Chondrocyte (in vitro differentiated cells): ENCODE measurements at regions not wholly inside any gene's neighbourhood (a gene's known extent, or its start where the extent isn't known, plus 50 kb on each side); places are given as distances from the start of the nearest gene placed in this dataset.
A peak's percentile ranks its signal among the peaks of the same experiment; 100 is the strongest.

Source experiments
- DNase-seq: peaks from one replicate; pipeline ENCODE4 v3.0.0; 2021; ENCODE audit warnings: mixed read lengths, low spot score
- H3K27ac Mint-ChIP-seq: one replicate; pipeline ENCODE4 v1.8.0; 2021; ENCODE audit warnings: mild to moderate bottlenecking, moderate library complexity, mixed read lengths; ENCODE audit not compliant: unreplicated experiment
- H3K27me3 Mint-ChIP-seq: 2 replicates; pipeline ENCODE4 v1.8.0; 2021; ENCODE audit warnings: low read depth, mixed read lengths
- H3K36me3 Mint-ChIP-seq: 2 replicates; pipeline ENCODE4 v1.8.0; 2021; ENCODE audit warnings: low read depth, mixed read lengths
- H3K4me1 Mint-ChIP-seq: 2 replicates; pipeline ENCODE4 v1.8.0; 2021; ENCODE audit warnings: low read depth, mild to moderate bottlenecking, mixed read lengths
- H3K4me3 Mint-ChIP-seq: one replicate; pipeline ENCODE4 v1.8.0; 2021; ENCODE audit warnings: mild to moderate bottlenecking, moderate library complexity, mixed read lengths; ENCODE audit not compliant: unreplicated experiment
- H3K9me3 Mint-ChIP-seq: 2 replicates; pipeline ENCODE4 v1.8.0; 2021; ENCODE audit warnings: low read depth, mixed read lengths
- CTCF ChIP-seq: fragments of 200-600 bp; sonication (generic); IDR thresholded peaks from 2 replicates; pipeline ENCODE4 v1.5.0; 2021; ENCODE audit warnings: antibody characterized with exemption, mild to moderate bottlenecking, moderate library complexity

DNA sequence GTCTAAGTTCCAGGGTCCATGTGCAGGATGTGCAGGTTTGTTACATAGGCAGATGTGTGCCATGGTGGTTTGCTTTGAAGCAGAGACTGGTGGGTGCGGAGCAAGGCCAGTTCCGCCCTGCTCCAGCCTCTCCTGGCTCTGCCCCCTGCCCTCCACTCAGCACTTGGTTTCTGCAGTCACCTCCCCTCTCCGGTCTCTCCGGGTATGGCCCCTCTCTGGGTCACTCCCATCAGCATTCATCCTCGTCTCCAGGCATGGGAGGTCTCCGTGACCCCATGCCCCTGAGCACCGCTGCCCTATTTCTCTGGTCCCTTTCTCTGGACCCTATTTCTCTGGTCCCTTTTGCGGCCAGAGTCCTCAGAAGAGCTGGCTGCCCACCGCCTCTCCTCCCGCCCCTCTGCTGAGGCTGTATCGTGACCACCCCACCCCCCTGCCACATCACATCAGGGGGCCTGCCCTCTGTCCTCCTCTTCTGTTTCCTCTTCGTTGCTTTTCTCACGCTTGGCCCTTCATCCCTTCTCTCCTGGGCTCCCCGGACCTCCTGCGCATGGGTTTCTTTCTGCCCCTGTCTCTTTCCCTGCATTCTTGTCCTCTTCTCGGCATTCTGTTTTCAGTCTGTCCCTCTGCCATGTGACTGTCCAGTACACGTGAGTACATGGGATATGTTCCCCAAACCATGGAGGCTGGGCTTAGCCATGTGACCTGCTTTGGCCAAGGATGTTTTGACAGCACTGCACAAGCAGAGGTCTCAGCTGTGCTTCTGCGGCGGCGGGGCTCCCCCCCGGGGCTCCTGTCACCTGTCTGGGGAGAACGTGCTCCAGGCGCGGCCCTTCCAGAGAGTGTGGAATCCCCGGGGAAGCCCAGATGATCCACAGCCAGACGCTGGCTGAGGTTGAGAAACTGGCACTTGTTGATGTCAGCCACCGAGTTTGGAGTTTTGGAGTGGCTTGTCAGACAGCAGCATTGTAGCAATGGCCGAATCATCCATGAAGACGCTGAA is 54.4 kb upstream of the C1orf174 start:
- Mint-ChIP-seq H3K27me3 (peaks cover 18% of the 10 kb centered on the region), H3K4me1 (peaks cover 5% of the 10 kb centered on the region), H3K27ac (no peak overlapping the region), H3K36me3 (no peaks in the 10 kb centered on the region), H3K9me3 (no peaks in the 10 kb centered on the region), H3K4me3 (peak overlapping the region; percentile 27)
- TF ChIP-seq CTCF, result no peak
- no peak for DNase-seq

DNA sequence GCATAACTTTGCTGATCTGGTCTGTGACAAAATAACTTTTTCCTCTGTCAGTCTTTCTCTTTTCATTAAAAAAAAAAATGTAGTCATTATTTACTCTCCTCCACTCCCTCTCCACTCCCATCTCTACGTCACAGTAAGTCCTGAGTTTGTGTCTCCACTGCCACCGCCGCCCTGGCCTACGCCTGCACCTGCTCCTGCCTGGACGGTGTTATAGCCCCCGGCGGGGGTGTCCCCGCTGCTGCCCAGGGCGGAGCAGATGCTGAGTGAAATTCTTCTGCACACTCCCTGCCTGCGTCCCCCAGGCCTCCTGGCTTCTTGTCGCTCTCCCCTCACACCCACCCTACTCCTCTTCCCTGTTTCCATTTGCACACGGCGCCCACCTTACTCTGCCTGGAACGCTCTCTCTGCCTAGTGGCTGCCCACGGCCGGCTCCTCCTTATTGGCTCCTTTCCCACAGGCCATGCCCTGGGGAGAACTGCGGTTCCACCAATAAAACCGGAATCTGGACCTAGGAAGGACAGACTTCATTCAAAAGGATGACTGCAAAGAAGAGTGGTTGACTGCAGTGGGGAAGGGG is 55.2 kb upstream of the C1orf174 start:
- Mint-ChIP-seq H3K4me1 (peaks cover 5% of the 10 kb centered on the region), H3K27ac (no peak overlapping the region), H3K4me3 (no peak overlapping the region), H3K27me3 (peaks cover 18% of the 10 kb centered on the region), H3K36me3 (no peaks in the 10 kb centered on the region), H3K9me3 (no peaks in the 10 kb centered on the region)
- no peak for DNase-seq
- TF ChIP-seq CTCF, result no peak

- no peaks in the 10 kb centered on the region for H3K36me3 Mint-ChIP-seq
- TF ChIP-seq CTCF, result no peak
- no peaks in the 10 kb centered on the region for H3K9me3 Mint-ChIP-seq
- DNase-seq, result no peak
- no peak overlapping the region for H3K4me3 Mint-ChIP-seq
- no peak overlapping the region for H3K27ac Mint-ChIP-seq
- peaks cover 18% of the 10 kb centered on the region for H3K27me3 Mint-ChIP-seq
- H3K4me1 Mint-ChIP-seq, result peaks cover 7% of the 10 kb centered on the region
These were observed 56.6 kb upstream of the C1orf174 start for GRCh38 chr1:3956527-3957170.

GRCh38 chr1:3959361-3959760 is 59.3 kb upstream of the C1orf174 start:
- DNase-seq, result no peak
- Mint-ChIP-seq H3K9me3 (peaks cover 2% of the 10 kb centered on the region), H3K27me3 (peaks cover 10% of the 10 kb centered on the region), H3K27ac (no peak overlapping the region), H3K36me3 (no peaks in the 10 kb centered on the region), H3K4me3 (no peak overlapping the region), H3K4me1 (peaks cover 6% of the 10 kb centered on the region)
- TF ChIP-seq CTCF, result no peak

DNA sequence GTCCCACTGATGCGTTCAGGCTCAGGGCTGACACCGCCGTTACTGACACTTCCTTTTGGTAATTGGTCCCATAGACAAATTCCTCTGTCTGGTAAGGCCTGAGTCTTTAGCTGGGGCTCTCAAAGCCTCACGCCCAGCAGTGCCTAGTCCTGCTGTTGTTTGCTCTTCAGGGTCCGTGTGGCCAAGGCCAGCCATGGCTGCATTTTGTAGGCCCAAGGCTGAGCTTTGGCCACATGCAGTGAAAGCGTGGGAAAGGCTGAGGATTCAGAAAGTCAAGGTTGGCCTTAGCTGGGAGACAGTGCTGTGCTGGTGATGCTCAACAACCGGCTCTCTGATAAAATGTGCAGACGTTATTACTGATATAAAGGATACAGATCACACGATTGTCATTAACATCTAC is 63.5 kb upstream of the C1orf174 start:
- Mint-ChIP-seq H3K36me3 (no peaks in the 10 kb centered on the region), H3K9me3 (peaks cover 9% of the 10 kb centered on the region), H3K27ac (no peak overlapping the region), H3K4me1 (peaks cover 2% of the 10 kb centered on the region), H3K4me3 (no peak overlapping the region), H3K27me3 (no peaks in the 10 kb centered on the region)
- no peak for TF ChIP-seq CTCF
- no peak for DNase-seq
